K562 (cell line): ENCODE measurements at regions not wholly inside any gene's neighbourhood (a gene's known extent, or its start where the extent isn't known, plus 50 kb on each side); places are given as distances from the start of the nearest gene placed in this dataset.

ENCODE experiments used
- CTBP1 ChIP-seq: fragments of 450-650 bp; IDR thresholded peaks from 2 replicates; pipeline ENCODE4 v1.6.1; 2016; ENCODE audit warnings: borderline replicate concordance
- CTCF ChIP-seq, 3 experiments: IDR thresholded peaks in 2 of 3; conservative IDR thresholded peaks in 1 of 3; 2 replicates each; pipeline ENCODE4 v1.5.1; 2011 to 2012; ENCODE audit warnings: low read length in 3 of 3, mild to moderate bottlenecking in 3 of 3, control low read depth in 2 of 3, improper control_type of control experiment in 1 of 3, inconsistent platforms in 1 of 3, low read depth in 1 of 3, mixed read lengths in 1 of 3, moderate library complexity in 1 of 3; ENCODE audit not compliant: insufficient read depth in 2 of 3
- DMBX1 ChIP-seq: fragments of 250-450 bp; sonication (Bioruptor Pico); IDR thresholded peaks from 2 replicates; pipeline ENCODE4 v1.8.0; 2022; ENCODE audit warnings: inconsistent platforms, mild to moderate bottlenecking, moderate library complexity, borderline replicate concordance
- FOXA1 ChIP-seq: fragments of 450-650 bp; IDR thresholded peaks from 2 replicates; pipeline ENCODE4 v1.6.1; 2016; ENCODE audit warnings: mild to moderate bottlenecking, borderline replicate concordance
- POLR2B ChIP-seq: fragments of 450-650 bp; IDR thresholded peaks from 2 replicates; pipeline ENCODE4 v1.6.1; 2018; ENCODE audit warnings: low read depth; ENCODE audit not compliant: partially characterized antibody
- SMAD1 ChIP-seq: fragments of 150-350 bp; IDR thresholded peaks from 2 replicates; pipeline ENCODE4 v1.6.1; 2014; ENCODE audit warnings: low read length, low read depth; ENCODE audit not compliant: partially characterized antibody
- SMARCC2 ChIP-seq: fragments of 450-650 bp; IDR thresholded peaks from 2 replicates; pipeline ENCODE4 v1.6.1; 2017; ENCODE audit warnings: antibody characterized with exemption, moderate library complexity, mild to moderate bottlenecking, low read depth
- TAF15 ChIP-seq: fragments of 200-400 bp; formaldehyde crosslinking; IDR thresholded peaks from 2 replicates; pipeline ENCODE4 v1.6.1; 2017; ENCODE audit warnings: mild to moderate bottlenecking, low read depth, low read length, moderate library complexity
- TARDBP ChIP-seq: fragments of 450-650 bp; IDR thresholded peaks from 2 replicates; pipeline ENCODE4 v1.6.1; 2016
- ZBTB17 ChIP-seq: fragments of 450-650 bp; formaldehyde crosslinking; IDR thresholded peaks from 2 replicates; pipeline ENCODE4 v1.4.0; 2020; ENCODE audit warnings: mild to moderate bottlenecking
- ZBTB43 ChIP-seq: sonication (generic); formaldehyde crosslinking; IDR thresholded peaks from 2 replicates; pipeline ENCODE4 v1.8.0; 2023; ENCODE audit warnings: mild to moderate bottlenecking, missing genetic modification reagents
- ZNF583 ChIP-seq: fragments of 250-450 bp; sonication (Bioruptor Pico); IDR thresholded peaks from 2 replicates; pipeline ENCODE4 v1.4.0; 2020

DNA sequence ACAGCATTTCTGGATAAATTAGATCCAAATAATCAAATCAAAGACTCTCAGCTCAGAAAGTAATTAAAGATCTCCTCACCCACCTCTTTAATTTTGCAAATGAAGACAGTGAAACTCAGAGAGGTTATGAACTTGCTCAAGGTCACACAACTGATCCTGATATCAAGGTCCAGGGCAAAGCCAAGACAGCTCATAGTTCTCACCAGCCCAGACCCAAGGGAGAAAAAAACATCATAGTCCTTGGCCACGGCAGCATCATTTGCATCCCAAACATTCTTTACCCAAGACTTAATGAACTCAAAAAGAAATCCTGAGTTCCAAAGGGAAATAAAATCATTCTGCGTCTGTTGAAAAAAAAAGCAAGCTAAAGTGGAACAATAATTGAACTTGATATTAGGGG is 112.1 kb downstream of the DAD1 start:
- TF ChIP-seq CTBP1, result no peak
- no peak for TF ChIP-seq ZBTB17 (CRISPR knock-in tag)
- no peak for TF ChIP-seq DMBX1 (CRISPR knock-in tag)
- no peak for TF ChIP-seq POLR2B
- no peak for TF ChIP-seq CTCF (IDR thresholded peaks at IDR 0.05 in 2 of 3, conservative IDR thresholded peaks at IDR 0.05 in 1 of 3; ENCODE audit: insufficient read depth in 2 of 3, low read depth in 1 of 3, low read length in 3 of 3)
- TF ChIP-seq FOXA1, result no peak
- no peak for TF ChIP-seq SMARCC2
- TF ChIP-seq TARDBP, result no peak
- no peak for TF ChIP-seq TAF15
- TF ChIP-seq ZNF583 (CRISPR knock-in tag), result no peak
- no peak for TF ChIP-seq ZBTB43 (CRISPR knock-in tag)
- TF ChIP-seq SMAD1, result no peak
